Upper lobe of left lung (tissue), 4 donors: ENCODE measurements at regions not wholly inside any gene's neighbourhood (a gene's known extent, or its start where the extent isn't known, plus 50 kb on each side); places are given as distances from the start of the nearest gene placed in this dataset.

ENCODE experiments used
- CTCF ChIP-seq, 6 experiments: fragments of 450-650 bp in 4 of 6; fragments of 200-600 bp in 2 of 6; sonication (generic) in 2 of 6; IDR thresholded peaks; one replicate each; pipeline ENCODE4 v1.5.1; 2016 to 2019; ENCODE audit warnings: antibody characterized with exemption in 6 of 6
- POLR2A ChIP-seq, 4 donors: fragments of 450-650 bp; IDR thresholded peaks; one replicate each; pipeline ENCODE4 v1.5.1; 2016 to 2017; ENCODE audit warnings: antibody characterized with exemption in 4 of 4, mild to moderate bottlenecking in 2 of 4
- POLR2AphosphoS5 ChIP-seq, 2 donors: sonication (generic); formaldehyde crosslinking; IDR thresholded peaks; one replicate each; pipeline ENCODE4 v1.5.1; 2017; ENCODE audit warnings: antibody characterized with exemption in 2 of 2

- no peak for TF ChIP-seq CTCF (IDR thresholded peaks at IDR 0.05)
- no peak for TF ChIP-seq POLR2AphosphoS5 (IDR thresholded peaks at IDR 0.05)
- TF ChIP-seq POLR2A (IDR thresholded peaks at IDR 0.05) = no peak
Measured at GRCh38 chr16:64705443-64705842, 416.4 kb downstream of the CDH11 start.
